GM23338 (cell line): ENCODE measurements at regions not wholly inside any gene's neighbourhood (a gene's known extent, or its start where the extent isn't known, plus 50 kb on each side); places are given as distances from the start of the nearest gene placed in this dataset.

Experiments used
- ATAC-seq: fragments of 200-7000 bp; cut with Tn5 transposase; 3 replicates; pipeline ENCODE4 v1.9.1; 2020
- DNase-seq: peaks from one replicate; pipeline ENCODE4 v3.0.0-alpha.2; 2015; ENCODE audit warnings: low spot score
- H2AFZ ChIP-seq: fragments of 200-600 bp; sonication (generic); 2 replicates; pipeline ENCODE4 v1.8.0; 2016; ENCODE audit warnings: antibody characterized with exemption, mild to moderate bottlenecking, moderate library complexity
- H3F3A ChIP-seq: fragments of 200-600 bp; sonication (generic); replicated peaks from 2 replicates; pipeline ENCODE4 v1.8.0; 2017; ENCODE audit warnings: antibody characterized with exemption, mixed run types, low read depth
- H3K27ac ChIP-seq: fragments of 200-600 bp; sonication (generic); 2 replicates; pipeline ENCODE4 v1.6.1; 2016; ENCODE audit warnings: low read depth
- H3K27me3 ChIP-seq: fragments of 200-600 bp; sonication (generic); 2 replicates; pipeline ENCODE4 v1.8.0; 2016; ENCODE audit warnings: mild to moderate bottlenecking, mixed run types, moderate library complexity; ENCODE audit not compliant: insufficient read depth
- H3K36me3 ChIP-seq: fragments of 200-600 bp; sonication (generic); 2 replicates; pipeline ENCODE4 v1.8.0; 2016; ENCODE audit warnings: mild to moderate bottlenecking; ENCODE audit not compliant: insufficient read depth
- H3K4me1 ChIP-seq: fragments of 200-600 bp; sonication (generic); 2 replicates; pipeline ENCODE4 v1.8.0; 2016; ENCODE audit warnings: mild to moderate bottlenecking, moderate library complexity; ENCODE audit not compliant: insufficient read depth
- H3K4me2 ChIP-seq: fragments of 200-600 bp; sonication (generic); 2 replicates; pipeline ENCODE4 v1.7.1; 2017; ENCODE audit warnings: mixed run types
- H3K4me3 ChIP-seq: fragments of 200-600 bp; sonication (generic); 2 replicates; pipeline ENCODE4 v1.6.1; 2016; ENCODE audit warnings: mixed run types
- H3K79me2 ChIP-seq: fragments of 200-600 bp; sonication (generic); replicated peaks from 2 replicates; pipeline ENCODE4 v1.8.0; 2017; ENCODE audit warnings: mild to moderate bottlenecking; ENCODE audit not compliant: insufficient read depth
- H3K9me2 ChIP-seq: fragments of 200-600 bp; sonication (generic); 2 replicates; pipeline ENCODE4 v1.8.0; 2017; ENCODE audit not compliant: insufficient read depth
- H4K20me1 ChIP-seq: fragments of 200-600 bp; sonication (generic); replicated peaks from 2 replicates; pipeline ENCODE4 v1.8.0; 2017; ENCODE audit warnings: mild to moderate bottlenecking; ENCODE audit not compliant: insufficient read depth
- H3K27ac Mint-ChIP-seq: 2 replicates; pipeline ENCODE4 v1.8.0; 2020; ENCODE audit warnings: inconsistent platforms, mild to moderate bottlenecking, moderate library complexity, mixed read lengths
- H3K27me3 Mint-ChIP-seq: 3 replicates; pipeline ENCODE4 v1.8.0; 2022; ENCODE audit warnings: low read depth, mild to moderate bottlenecking, moderate library complexity, mixed read lengths, inconsistent platforms; ENCODE audit not compliant: insufficient read depth, poor library complexity
- H3K36me3 Mint-ChIP-seq: 3 replicates; pipeline ENCODE4 v1.8.0; 2021; ENCODE audit warnings: low read depth, mild to moderate bottlenecking, inconsistent platforms, moderate library complexity, mixed read lengths
- H3K4me1 Mint-ChIP-seq: 3 replicates; pipeline ENCODE4 v1.8.0; 2020; ENCODE audit warnings: mild to moderate bottlenecking, inconsistent platforms, mixed read lengths
- H3K4me3 Mint-ChIP-seq: 3 replicates; pipeline ENCODE4 v1.8.0; 2021; ENCODE audit warnings: moderate library complexity, mild to moderate bottlenecking, inconsistent platforms, mixed read lengths
- H3K9me3 Mint-ChIP-seq: 3 replicates; pipeline ENCODE4 v1.8.0; 2020; ENCODE audit warnings: moderate library complexity, mild to moderate bottlenecking, inconsistent platforms, mixed read lengths
- CREB1 ChIP-seq: fragments of 250-450 bp; sonication (Bioruptor Pico); IDR thresholded peaks from 2 replicates; pipeline ENCODE4 v1.5.0; 2020; ENCODE audit warnings: low read depth, mild to moderate bottlenecking, moderate library complexity
- EZH2 ChIP-seq: fragments of 200-600 bp; sonication (generic); IDR thresholded peaks from one replicate; pipeline ENCODE4 v1.8.0; 2017; ENCODE audit warnings: antibody characterized with exemption, mild to moderate bottlenecking, low read depth; ENCODE audit not compliant: unreplicated experiment
- JUNB ChIP-seq: IDR thresholded peaks from one replicate; pipeline ENCODE4 v1.6.1; 2016; ENCODE audit warnings: antibody characterized with exemption; ENCODE audit not compliant: unreplicated experiment
- NANOG ChIP-seq: IDR thresholded peaks from 2 replicates; pipeline ENCODE4 v1.6.1; 2016; ENCODE audit warnings: antibody characterized with exemption, borderline replicate concordance
- ZNF331 ChIP-seq: fragments of 250-450 bp; sonication (Bioruptor Pico); IDR thresholded peaks from 2 replicates; pipeline ENCODE4 v1.5.0; 2020; ENCODE audit warnings: low read depth, mild to moderate bottlenecking, moderate library complexity
- TF ChIP-seq, protein P1 (sequence below), 2 experiments: fragments of 200-600 bp in 1 of 2; sonication (generic) in 1 of 2; conservative IDR thresholded peaks; 2 replicates each; pipeline versions ENCODE4 v1.5.1 to v1.6.1; 2016 to 2017; ENCODE audit warnings: antibody characterized with exemption in 2 of 2, low read depth in 2 of 2, mild to moderate bottlenecking in 2 of 2, moderate library complexity in 1 of 2
- TF ChIP-seq, protein P2 (sequence below): IDR thresholded peaks from one replicate; pipeline ENCODE4 v1.6.1; 2018; ENCODE audit warnings: antibody characterized with exemption; ENCODE audit not compliant: unreplicated experiment

DNA sequence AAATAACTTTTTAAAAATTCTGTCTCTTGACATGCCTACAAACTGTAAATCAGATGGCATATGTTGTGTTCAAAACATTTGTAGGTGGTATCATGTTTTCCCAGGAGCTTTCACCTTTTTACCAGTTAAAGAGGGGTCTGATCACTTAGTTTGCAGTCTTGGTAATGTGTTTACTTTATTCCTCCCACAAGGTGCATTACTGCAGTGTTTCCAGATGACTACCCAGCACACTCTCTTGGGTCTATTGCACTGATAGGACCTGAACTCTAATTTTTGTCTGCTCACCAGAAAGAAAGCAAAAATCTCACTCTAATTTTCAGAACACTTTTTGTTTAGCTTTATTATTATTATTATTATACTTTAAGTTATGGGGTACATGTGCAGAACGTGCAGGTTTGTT is 734.1 kb downstream of the GBE1 start (continued):
- TF ChIP-seq, protein P1, sequence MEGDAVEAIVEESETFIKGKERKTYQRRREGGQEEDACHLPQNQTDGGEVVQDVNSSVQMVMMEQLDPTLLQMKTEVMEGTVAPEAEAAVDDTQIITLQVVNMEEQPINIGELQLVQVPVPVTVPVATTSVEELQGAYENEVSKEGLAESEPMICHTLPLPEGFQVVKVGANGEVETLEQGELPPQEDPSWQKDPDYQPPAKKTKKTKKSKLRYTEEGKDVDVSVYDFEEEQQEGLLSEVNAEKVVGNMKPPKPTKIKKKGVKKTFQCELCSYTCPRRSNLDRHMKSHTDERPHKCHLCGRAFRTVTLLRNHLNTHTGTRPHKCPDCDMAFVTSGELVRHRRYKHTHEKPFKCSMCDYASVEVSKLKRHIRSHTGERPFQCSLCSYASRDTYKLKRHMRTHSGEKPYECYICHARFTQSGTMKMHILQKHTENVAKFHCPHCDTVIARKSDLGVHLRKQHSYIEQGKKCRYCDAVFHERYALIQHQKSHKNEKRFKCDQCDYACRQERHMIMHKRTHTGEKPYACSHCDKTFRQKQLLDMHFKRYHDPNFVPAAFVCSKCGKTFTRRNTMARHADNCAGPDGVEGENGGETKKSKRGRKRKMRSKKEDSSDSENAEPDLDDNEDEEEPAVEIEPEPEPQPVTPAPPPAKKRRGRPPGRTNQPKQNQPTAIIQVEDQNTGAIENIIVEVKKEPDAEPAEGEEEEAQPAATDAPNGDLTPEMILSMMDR (conservative IDR thresholded peaks at IDR 0.05; ENCODE audit: low read depth in 2 of 2) = no peak
- TF ChIP-seq JUNB (no peak), NANOG (no peak), ZNF331 (CRISPR knock-in tag) (no peak), CREB1 (CRISPR knock-in tag) (no peak), EZH2 (no peak)

DNA sequence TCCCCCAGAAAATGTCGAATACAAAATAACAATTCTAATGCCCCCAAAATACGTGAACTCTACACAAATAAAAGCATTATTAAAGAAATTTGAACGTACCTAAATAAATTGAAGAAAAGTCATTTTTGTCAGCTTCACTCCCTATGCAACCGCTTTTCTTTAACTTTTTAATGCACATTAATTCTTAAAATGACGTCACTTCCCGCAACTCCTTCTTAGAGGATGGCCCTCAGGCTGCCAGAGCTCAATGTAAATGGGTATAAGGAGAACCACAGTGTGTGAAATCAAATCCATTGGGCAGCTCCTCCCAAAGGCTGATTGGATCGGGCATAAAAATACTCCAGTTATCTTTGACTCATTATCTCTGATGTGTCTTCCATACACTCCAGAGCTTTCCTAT is 736.9 kb downstream of the GBE1 start:
- Histone ChIP-seq H3K4me3 (no peak overlapping the region), H3K4me1 (no peaks in the 10 kb centered on the region), H4K20me1 (no peaks in the 10 kb centered on the region), H2AFZ (no peak overlapping the region), H3K36me3 (no peaks in the 10 kb centered on the region), H3K27me3 (no peaks in the 10 kb centered on the region), H3K4me2 (no peak overlapping the region), H3K79me2 (no peaks in the 10 kb centered on the region), H3F3A (no peaks in the 10 kb centered on the region), H3K9me2 (no peaks in the 10 kb centered on the region), H3K27ac (no peak overlapping the region)
- Mint-ChIP-seq H3K27me3 (no peaks in the 10 kb centered on the region), H3K4me3 (no peak overlapping the region), H3K27ac (no peak overlapping the region), H3K4me1 (no peaks in the 10 kb centered on the region), H3K36me3 (no peaks in the 10 kb centered on the region), H3K9me3 (no peaks in the 10 kb centered on the region; the same call in 2 of the 3 replicates)
- DNase-seq (no peak), ATAC-seq (no peak)
- TF ChIP-seq, protein P1 (conservative IDR thresholded peaks at IDR 0.05; ENCODE audit: low read depth in 2 of 2) = no peak
- TF ChIP-seq, protein P2, sequence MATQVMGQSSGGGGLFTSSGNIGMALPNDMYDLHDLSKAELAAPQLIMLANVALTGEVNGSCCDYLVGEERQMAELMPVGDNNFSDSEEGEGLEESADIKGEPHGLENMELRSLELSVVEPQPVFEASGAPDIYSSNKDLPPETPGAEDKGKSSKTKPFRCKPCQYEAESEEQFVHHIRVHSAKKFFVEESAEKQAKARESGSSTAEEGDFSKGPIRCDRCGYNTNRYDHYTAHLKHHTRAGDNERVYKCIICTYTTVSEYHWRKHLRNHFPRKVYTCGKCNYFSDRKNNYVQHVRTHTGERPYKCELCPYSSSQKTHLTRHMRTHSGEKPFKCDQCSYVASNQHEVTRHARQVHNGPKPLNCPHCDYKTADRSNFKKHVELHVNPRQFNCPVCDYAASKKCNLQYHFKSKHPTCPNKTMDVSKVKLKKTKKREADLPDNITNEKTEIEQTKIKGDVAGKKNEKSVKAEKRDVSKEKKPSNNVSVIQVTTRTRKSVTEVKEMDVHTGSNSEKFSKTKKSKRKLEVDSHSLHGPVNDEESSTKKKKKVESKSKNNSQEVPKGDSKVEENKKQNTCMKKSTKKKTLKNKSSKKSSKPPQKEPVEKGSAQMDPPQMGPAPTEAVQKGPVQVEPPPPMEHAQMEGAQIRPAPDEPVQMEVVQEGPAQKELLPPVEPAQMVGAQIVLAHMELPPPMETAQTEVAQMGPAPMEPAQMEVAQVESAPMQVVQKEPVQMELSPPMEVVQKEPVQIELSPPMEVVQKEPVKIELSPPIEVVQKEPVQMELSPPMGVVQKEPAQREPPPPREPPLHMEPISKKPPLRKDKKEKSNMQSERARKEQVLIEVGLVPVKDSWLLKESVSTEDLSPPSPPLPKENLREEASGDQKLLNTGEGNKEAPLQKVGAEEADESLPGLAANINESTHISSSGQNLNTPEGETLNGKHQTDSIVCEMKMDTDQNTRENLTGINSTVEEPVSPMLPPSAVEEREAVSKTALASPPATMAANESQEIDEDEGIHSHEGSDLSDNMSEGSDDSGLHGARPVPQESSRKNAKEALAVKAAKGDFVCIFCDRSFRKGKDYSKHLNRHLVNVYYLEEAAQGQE = no peak
- TF ChIP-seq CREB1 (CRISPR knock-in tag) (no peak), ZNF331 (CRISPR knock-in tag) (no peak), EZH2 (no peak)
